Hepatocyte (in vitro differentiated cells): ENCODE measurements at regions not wholly inside any gene's neighbourhood (a gene's known extent, or its start where the extent isn't known, plus 50 kb on each side); places are given as distances from the start of the nearest gene placed in this dataset.

Source experiments
- CTCF ChIP-seq: fragments of 200-600 bp; sonication (generic); IDR thresholded peaks from 2 replicates; pipeline ENCODE4 v1.5.1; 2016; ENCODE audit warnings: antibody characterized with exemption, mild to moderate bottlenecking; ENCODE audit not compliant: poor library complexity
- EZH2 ChIP-seq: fragments of 200-600 bp; sonication (generic); IDR thresholded peaks from 2 replicates; pipeline ENCODE4 v1.6.1; 2016; ENCODE audit warnings: antibody characterized with exemption, mild to moderate bottlenecking, borderline replicate concordance
- EZH2phosphoT487 ChIP-seq: fragments of 200-600 bp; sonication (generic); IDR thresholded peaks from one replicate; pipeline ENCODE4 v1.6.1; 2018; ENCODE audit warnings: antibody characterized with exemption, mild to moderate bottlenecking, low read depth, moderate library complexity; ENCODE audit not compliant: unreplicated experiment, severe bottlenecking

- TF ChIP-seq EZH2phosphoT487 (no peak), CTCF (no peak), EZH2 (no peak)
Measured at GRCh38 chr5:40033411-40033810, 608.6 kb upstream of the DAB2 start.
